ENCODE measurements at regions not wholly inside any gene's neighbourhood (a gene's known extent, or its start where the extent isn't known, plus 50 kb on each side); places are given as distances from the start of the nearest gene placed in this dataset.

- no peak for TF ChIP-seq POLR2AphosphoS5 (IDR thresholded peaks at IDR 0.05)
- TF ChIP-seq, protein P1, sequence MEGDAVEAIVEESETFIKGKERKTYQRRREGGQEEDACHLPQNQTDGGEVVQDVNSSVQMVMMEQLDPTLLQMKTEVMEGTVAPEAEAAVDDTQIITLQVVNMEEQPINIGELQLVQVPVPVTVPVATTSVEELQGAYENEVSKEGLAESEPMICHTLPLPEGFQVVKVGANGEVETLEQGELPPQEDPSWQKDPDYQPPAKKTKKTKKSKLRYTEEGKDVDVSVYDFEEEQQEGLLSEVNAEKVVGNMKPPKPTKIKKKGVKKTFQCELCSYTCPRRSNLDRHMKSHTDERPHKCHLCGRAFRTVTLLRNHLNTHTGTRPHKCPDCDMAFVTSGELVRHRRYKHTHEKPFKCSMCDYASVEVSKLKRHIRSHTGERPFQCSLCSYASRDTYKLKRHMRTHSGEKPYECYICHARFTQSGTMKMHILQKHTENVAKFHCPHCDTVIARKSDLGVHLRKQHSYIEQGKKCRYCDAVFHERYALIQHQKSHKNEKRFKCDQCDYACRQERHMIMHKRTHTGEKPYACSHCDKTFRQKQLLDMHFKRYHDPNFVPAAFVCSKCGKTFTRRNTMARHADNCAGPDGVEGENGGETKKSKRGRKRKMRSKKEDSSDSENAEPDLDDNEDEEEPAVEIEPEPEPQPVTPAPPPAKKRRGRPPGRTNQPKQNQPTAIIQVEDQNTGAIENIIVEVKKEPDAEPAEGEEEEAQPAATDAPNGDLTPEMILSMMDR (IDR thresholded peaks at IDR 0.05), result no peak
- TF ChIP-seq POLR2A (IDR thresholded peaks at IDR 0.05), result no peak
These were observed 140.7 kb downstream of the RND3 start for GRCh38 chr2:150346806-150347205.
